OCI-LY7 (cell line): ENCODE measurements at regions not wholly inside any gene's neighbourhood (a gene's known extent, or its start where the extent isn't known, plus 50 kb on each side); places are given as distances from the start of the nearest gene placed in this dataset.

ENCODE experiments used
- CTCF ChIP-seq: fragments of 200-600 bp; sonication (generic); conservative IDR thresholded peaks from 2 replicates; pipeline ENCODE4 v1.5.1; 2014; ENCODE audit warnings: mild to moderate bottlenecking, antibody characterized with exemption, low read length, moderate library complexity, mixed read lengths
- EZH2phosphoT487 ChIP-seq: fragments of 200-600 bp; sonication (generic); IDR thresholded peaks from 2 replicates; pipeline ENCODE4 v1.6.1; 2018; ENCODE audit warnings: low read depth, borderline replicate concordance, mild to moderate bottlenecking, mixed run types, antibody characterized with exemption, low read length, moderate library complexity, mixed read lengths

- no peak for TF ChIP-seq CTCF
- TF ChIP-seq EZH2phosphoT487, result no peak
These were observed 387.3 kb upstream of the ADGRL3 start for GRCh38 chr4:60812811-60813210.
